C4-2B (cell line): ENCODE measurements at regions not wholly inside any gene's neighbourhood (a gene's known extent, or its start where the extent isn't known, plus 50 kb on each side); places are given as distances from the start of the nearest gene placed in this dataset.

Experiments used
- H3K27ac ChIP-seq: fragments of 450-650 bp; 2 replicates; pipeline ENCODE4 v1.5.1; 2017
- CTCF ChIP-seq: fragments of 450-650 bp; conservative IDR thresholded peaks from 2 replicates; pipeline ENCODE4 v1.5.1; 2017; ENCODE audit warnings: mild to moderate bottlenecking
- ZFX ChIP-seq: fragments of 450-650 bp; IDR thresholded peaks from 2 replicates; pipeline ENCODE4 v1.6.1; 2017

GRCh38 chr20:4502756-4503155 lies 183.5 kb upstream of the PRNP start:
- no peak overlapping the region for H3K27ac ChIP-seq
- TF ChIP-seq ZFX (no peak), CTCF (no peak)

GRCh38 chr20:4493386-4493785 lies 192.9 kb upstream of the PRNP start:
- TF ChIP-seq ZFX (no peak), CTCF (no peak)
- no peak overlapping the region for H3K27ac ChIP-seq

- H3K27ac ChIP-seq: no peak overlapping the region
- no peak for TF ChIP-seq ZFX
- TF ChIP-seq CTCF: no peak
Measured at GRCh38 chr20:4491643-4492042, 194.6 kb upstream of the PRNP start.

DNA sequence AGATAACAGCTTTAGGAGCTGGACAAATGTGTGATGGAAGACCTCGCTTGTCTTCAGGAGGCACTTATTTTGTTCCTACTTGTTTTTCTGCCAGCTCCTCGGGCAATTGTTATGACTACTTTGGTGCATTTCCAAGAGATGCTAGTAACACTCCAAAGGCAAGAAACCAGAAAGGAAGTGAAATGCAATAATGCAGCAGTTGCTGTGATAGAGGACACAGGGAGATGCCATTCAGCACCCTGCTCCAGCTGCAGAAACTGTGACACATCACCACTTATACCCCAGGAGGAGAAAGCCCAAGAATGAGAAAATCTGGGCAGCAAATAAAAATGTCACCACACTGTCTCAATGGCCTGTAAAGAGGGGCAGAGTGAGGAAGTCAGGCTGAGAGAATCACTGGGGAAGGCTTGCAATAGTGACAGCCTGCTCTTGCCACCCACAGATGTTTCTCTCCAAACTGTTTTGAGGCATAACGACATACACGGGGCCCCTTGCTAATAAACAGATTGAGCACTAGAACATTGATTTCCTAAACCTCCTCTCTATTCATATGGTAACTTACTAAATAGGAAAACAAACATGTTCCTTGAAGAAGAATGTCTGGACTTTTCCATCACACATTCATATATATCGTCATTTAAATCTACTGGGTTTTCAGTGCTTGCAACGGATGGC lies 195.5 kb upstream of the PRNP start:
- no peak overlapping the region for H3K27ac ChIP-seq
- TF ChIP-seq CTCF (no peak), ZFX (no peak)

GRCh38 chr20:4490045-4490444 lies 196.2 kb upstream of the PRNP start:
- TF ChIP-seq CTCF (no peak), ZFX (no peak)
- no peak overlapping the region for H3K27ac ChIP-seq

DNA sequence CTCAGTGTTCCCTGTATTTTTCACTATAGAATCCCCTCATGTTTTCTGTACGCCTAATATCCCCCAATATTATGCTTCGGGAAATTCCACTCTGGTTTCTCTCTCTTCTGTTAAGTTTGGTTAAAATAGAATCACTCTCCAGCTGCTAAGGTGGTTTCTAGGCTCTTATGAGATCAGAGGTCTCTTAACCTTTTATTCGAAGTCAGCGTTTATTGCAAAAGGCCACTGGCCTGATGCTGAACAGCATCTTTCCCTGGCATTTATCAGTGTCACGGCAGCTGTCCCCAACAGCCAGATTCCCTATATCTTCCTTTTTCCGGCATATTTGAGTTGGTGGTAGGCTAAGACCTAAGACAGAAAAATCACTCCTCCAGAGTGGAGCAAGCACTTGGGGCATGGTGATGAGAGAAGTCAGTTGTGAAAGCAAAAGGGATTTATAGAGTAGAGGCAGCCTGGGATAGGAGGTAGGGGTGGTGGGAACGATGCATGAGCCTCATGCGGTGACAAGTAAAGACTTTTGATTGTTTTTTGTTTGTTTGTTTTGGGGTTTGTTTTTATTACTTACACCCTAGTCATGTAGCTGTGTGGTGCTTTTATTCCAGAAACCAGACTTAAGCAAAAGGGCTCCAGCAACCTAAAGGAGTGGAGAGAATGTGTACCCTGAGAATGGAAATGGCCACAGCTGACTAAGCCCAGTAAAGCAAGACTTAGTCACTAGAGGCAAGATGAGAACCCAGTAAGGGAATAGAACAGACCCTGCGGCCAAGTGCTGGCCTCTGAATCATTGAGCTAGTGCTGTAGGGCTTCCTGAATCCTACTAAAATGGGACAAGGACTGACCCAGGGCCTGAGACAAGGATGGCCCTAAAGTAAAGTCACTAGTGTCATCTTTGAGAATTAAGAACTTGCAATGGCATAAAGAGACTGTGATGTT lies 197.6 kb upstream of the PRNP start:
- TF ChIP-seq ZFX: no peak
- no peak for TF ChIP-seq CTCF
- no peak overlapping the region for H3K27ac ChIP-seq

- no peak for TF ChIP-seq CTCF
- no peak for TF ChIP-seq ZFX
- no peak overlapping the region for H3K27ac ChIP-seq
Measured at GRCh38 chr20:4484379-4484997, 201.8 kb upstream of the PRNP start.
